ENCODE measurements at regions not wholly inside any gene's neighbourhood (a gene's known extent, or its start where the extent isn't known, plus 50 kb on each side); places are given as distances from the start of the nearest gene placed in this dataset.

DNA sequence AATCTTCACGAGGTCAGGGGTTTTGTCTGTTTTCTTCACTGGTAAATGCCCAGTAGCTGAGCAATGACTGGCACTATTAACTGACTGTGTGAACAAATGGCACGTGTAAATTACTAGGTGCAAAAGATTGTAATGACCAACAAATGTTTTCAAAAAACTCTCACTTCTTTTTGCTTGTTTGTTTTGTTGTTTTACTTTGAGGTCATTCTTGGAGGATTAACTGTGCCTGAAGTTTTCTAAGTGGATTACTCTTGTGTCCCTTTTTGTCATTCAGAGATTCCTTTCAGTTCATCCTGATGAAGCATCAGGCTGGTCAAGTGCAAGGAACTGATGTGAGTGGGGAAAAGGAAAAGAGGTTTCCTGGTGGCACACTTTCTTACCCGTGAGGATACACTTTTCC is 74.4 kb upstream of the PPP1R3C start:
- TF ChIP-seq EZH2phosphoT487 (IDR thresholded peaks at IDR 0.05; ENCODE audit: borderline replicate concordance, low read length): no peak
- TF ChIP-seq, protein P1, sequence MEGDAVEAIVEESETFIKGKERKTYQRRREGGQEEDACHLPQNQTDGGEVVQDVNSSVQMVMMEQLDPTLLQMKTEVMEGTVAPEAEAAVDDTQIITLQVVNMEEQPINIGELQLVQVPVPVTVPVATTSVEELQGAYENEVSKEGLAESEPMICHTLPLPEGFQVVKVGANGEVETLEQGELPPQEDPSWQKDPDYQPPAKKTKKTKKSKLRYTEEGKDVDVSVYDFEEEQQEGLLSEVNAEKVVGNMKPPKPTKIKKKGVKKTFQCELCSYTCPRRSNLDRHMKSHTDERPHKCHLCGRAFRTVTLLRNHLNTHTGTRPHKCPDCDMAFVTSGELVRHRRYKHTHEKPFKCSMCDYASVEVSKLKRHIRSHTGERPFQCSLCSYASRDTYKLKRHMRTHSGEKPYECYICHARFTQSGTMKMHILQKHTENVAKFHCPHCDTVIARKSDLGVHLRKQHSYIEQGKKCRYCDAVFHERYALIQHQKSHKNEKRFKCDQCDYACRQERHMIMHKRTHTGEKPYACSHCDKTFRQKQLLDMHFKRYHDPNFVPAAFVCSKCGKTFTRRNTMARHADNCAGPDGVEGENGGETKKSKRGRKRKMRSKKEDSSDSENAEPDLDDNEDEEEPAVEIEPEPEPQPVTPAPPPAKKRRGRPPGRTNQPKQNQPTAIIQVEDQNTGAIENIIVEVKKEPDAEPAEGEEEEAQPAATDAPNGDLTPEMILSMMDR (IDR thresholded peaks at IDR 0.05; ENCODE audit: low read depth, low read length, poor library complexity, severe bottlenecking): no peak

All from DOHH2 (cell line).